Thoracic aorta (tissue), 2 donors: ENCODE measurements at regions not wholly inside any gene's neighbourhood (a gene's known extent, or its start where the extent isn't known, plus 50 kb on each side); places are given as distances from the start of the nearest gene placed in this dataset.

Experiments used
- ATAC-seq: fragments of 150-250 bp; one replicate; pipeline ENCODE4 v1.8.0; 2017; ENCODE audit warnings: low read depth; ENCODE audit not compliant: insufficient number of reproducible peaks, low FRiP score
- DNase-seq: peaks from one replicate; pipeline ENCODE4 v3.0.0-alpha.2; 2020; ENCODE audit warnings: low spot score
- H3K27ac ChIP-seq, 2 donors: fragments of 200-600 bp; sonication (generic); 1 replicate in 1 of 2; 2 replicates in 1 of 2; pipeline ENCODE4 v1.5.1; 2016; ENCODE audit warnings: mild to moderate bottlenecking in 2 of 2, moderate library complexity in 2 of 2
- H3K27me3 ChIP-seq: fragments of 200-600 bp; sonication (generic); replicated peaks from 2 replicates; pipeline ENCODE4 v1.6.0; 2016; ENCODE audit warnings: mild to moderate bottlenecking; ENCODE audit not compliant: insufficient read depth
- H3K36me3 ChIP-seq: fragments of 200-600 bp; sonication (generic); one replicate; pipeline ENCODE4 v1.5.1; 2016
- H3K4me1 ChIP-seq, 2 donors: fragments of 200-600 bp; sonication (generic); 1 replicate in 1 of 2; 2 replicates in 1 of 2; pipeline versions ENCODE4 v1.5.1 to v1.6.0; 2016; ENCODE audit warnings: low read depth in 2 of 2, mild to moderate bottlenecking in 1 of 2; ENCODE audit not compliant: control insufficient read depth in 1 of 2
- H3K4me3 ChIP-seq: fragments of 200-600 bp; sonication (generic); 2 replicates; pipeline ENCODE4 v1.5.1; 2016; ENCODE audit warnings: mild to moderate bottlenecking
- H3K9me3 ChIP-seq: fragments of 200-600 bp; sonication (generic); 2 replicates; pipeline ENCODE4 v1.5.1; 2016
- TF ChIP-seq, protein P1 (sequence below): fragments of 200-600 bp; sonication (generic); IDR thresholded peaks from one replicate; pipeline ENCODE4 v1.5.1; 2019; ENCODE audit warnings: antibody characterized with exemption

DNA sequence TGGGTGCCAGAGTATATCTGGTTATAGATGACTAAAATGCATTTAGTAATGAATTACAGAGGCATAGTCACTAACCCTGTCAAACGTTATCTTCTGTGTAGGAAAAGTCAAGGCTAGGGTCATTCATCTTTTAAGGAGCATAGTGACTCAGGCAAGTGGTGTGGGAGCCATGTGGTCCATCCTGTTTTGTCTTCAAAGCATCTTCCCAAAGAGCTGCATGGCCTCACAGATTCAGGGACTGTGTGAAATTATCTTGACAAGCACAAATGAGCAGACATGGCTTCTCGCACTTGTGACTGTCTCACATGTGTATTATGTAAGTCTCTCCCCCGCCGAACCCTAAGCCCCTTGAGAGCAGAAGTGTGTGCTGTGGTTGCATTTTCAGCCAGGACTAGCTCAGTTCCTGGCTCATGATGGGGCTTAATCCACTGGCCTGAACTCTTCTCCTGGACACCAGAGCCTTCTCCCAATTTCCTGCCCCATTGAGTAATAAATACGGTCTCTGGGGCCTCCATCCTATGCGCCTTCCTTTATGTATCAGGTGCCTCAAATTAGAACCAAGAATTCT is 769.1 kb downstream of the QKI start:
- Histone ChIP-seq H3K4me1 (no peaks in the 10 kb centered on the region), H3K27me3 (no peaks in the 10 kb centered on the region), H3K27ac (no peak overlapping the region), H3K4me3 (no peak overlapping the region), H3K9me3 (no peaks in the 10 kb centered on the region), H3K36me3 (no peaks in the 10 kb centered on the region)
- DNase-seq: no peak
- no peak for ATAC-seq
- TF ChIP-seq, protein P1, sequence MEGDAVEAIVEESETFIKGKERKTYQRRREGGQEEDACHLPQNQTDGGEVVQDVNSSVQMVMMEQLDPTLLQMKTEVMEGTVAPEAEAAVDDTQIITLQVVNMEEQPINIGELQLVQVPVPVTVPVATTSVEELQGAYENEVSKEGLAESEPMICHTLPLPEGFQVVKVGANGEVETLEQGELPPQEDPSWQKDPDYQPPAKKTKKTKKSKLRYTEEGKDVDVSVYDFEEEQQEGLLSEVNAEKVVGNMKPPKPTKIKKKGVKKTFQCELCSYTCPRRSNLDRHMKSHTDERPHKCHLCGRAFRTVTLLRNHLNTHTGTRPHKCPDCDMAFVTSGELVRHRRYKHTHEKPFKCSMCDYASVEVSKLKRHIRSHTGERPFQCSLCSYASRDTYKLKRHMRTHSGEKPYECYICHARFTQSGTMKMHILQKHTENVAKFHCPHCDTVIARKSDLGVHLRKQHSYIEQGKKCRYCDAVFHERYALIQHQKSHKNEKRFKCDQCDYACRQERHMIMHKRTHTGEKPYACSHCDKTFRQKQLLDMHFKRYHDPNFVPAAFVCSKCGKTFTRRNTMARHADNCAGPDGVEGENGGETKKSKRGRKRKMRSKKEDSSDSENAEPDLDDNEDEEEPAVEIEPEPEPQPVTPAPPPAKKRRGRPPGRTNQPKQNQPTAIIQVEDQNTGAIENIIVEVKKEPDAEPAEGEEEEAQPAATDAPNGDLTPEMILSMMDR: no peak

DNA sequence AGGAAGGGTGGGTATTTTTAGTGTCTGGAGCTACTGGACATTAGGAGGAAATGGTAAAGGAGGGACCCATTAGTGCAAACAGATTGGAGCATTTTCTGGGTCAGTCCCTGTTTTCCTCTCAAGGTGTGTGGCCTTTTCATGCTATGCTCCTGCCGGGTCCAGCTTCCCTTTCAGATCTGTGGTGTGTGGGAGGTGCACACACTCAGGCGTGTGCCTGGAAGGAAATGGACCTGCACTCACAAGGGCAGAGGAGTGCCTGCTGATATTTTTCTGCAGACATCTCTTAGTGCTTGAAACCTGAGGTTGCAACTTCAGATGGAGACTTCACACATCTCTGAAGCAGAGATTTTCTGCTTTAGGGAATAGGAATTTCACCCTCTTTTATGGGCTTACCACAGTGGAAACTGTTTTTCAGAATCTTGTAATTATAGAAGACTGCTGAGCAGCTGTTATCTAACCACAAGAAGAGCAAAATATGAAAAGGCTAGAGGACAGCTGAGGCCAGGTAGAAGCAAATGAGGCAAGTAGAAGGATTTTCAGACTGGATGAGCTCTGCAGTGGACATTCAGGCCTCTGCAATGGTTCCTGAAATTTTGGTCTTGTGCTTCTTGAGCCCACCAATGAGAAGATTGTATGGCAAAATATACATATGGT is 764.3 kb downstream of the QKI start:
- TF ChIP-seq, protein P1: no peak
- no peak for DNase-seq

DNA sequence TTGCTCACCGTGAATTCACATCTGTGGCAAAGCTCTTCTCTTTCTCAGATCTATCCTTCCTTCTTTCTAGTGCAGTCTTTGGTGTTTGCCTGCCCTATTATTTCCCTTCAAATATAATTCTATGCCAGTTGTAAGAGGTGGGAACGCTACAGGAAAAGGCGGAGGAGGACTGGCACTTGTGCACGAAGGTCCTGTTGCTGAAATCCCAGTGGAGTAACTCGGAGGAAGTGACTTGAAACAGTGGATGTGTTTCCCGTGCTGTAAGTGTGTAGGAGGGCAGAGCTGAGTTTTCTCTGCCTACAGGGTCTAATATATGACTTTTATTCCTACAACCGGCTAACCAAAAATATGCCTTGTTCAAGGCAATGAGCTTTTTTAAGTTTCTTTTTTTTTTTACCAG is 754.8 kb downstream of the QKI start:
- no peak overlapping the region for H3K4me3 ChIP-seq
- TF ChIP-seq, protein P1: no peak
- no peak overlapping the region for H3K27ac ChIP-seq
- no peaks in the 10 kb centered on the region for H3K36me3 ChIP-seq
- ATAC-seq (no peak), DNase-seq (no peak)
- no peaks in the 10 kb centered on the region for H3K27me3 ChIP-seq
- no peaks in the 10 kb centered on the region for H3K9me3 ChIP-seq
- no peaks in the 10 kb centered on the region for H3K4me1 ChIP-seq

More for the DNA sequence above, 764.3 kb downstream of the QKI start:
- Histone ChIP-seq H3K27ac (no peak overlapping the region), H3K36me3 (no peaks in the 10 kb centered on the region), H3K4me3 (no peak overlapping the region), H3K9me3 (no peaks in the 10 kb centered on the region), H3K27me3 (no peaks in the 10 kb centered on the region), H3K4me1 (no peaks in the 10 kb centered on the region)
- ATAC-seq: no peak

DNA sequence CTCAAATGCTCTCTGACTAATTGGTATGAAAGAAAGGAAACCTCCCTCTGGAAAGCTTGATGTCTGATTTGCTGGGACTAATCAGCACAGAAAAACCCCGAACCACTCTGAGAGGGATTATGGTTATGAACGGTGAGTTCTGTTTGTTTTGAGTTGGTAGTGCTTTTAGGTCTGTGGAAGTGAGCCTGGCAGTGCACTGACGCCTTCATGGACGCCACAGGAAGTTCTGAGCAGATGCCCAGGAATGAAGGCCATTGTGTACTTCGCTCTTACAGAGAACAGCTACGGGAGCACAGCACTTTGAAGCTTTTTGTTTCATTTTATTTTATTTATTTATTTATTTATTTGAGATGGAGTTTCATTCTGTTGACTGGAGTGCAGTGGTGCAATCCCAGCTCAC is 754.1 kb downstream of the QKI start:
- Histone ChIP-seq H3K4me1 (no peaks in the 10 kb centered on the region), H3K4me3 (no peak overlapping the region), H3K9me3 (no peaks in the 10 kb centered on the region), H3K27ac (no peak overlapping the region), H3K36me3 (no peaks in the 10 kb centered on the region), H3K27me3 (no peaks in the 10 kb centered on the region)
- TF ChIP-seq, protein P1: no peak
- no peak for ATAC-seq
- DNase-seq: no peak

DNA sequence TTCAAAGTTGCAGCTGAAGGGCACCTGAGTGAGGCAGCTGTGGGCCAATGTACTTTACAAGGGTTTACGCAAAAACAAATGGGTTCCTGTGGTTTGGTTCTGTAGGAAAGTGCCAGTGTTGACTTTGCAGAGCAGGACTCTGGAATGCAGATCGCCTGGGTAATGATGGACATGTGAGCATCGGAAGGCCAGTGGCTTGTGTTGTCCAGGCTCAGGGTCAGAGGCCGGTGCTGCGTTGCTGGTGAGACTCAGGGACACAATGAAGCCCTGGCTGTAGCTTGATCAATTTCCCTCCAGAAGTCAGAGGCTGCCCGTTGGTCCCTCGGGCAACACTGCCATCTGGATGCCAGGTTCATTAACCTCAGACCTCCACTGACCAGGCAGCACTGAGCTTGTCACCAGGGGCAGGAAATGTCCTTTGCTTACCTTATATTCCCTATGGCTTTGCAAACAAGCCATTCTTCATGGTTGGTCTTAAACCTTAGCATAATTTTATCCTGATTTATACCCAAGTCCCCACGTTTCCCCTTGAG is 753.4 kb downstream of the QKI start:
- H3K27me3 ChIP-seq: no peaks in the 10 kb centered on the region
- DNase-seq (no peak), ATAC-seq (no peak)
- TF ChIP-seq, protein P1: no peak
- no peak overlapping the region for H3K27ac ChIP-seq
- no peaks in the 10 kb centered on the region for H3K4me1 ChIP-seq
- no peaks in the 10 kb centered on the region for H3K9me3 ChIP-seq
- no peaks in the 10 kb centered on the region for H3K36me3 ChIP-seq
- H3K4me3 ChIP-seq: no peak overlapping the region
